RWPE2 (cell line): ENCODE measurements at regions not wholly inside any gene's neighbourhood (a gene's known extent, or its start where the extent isn't known, plus 50 kb on each side); places are given as distances from the start of the nearest gene placed in this dataset.

Source experiments
- ATAC-seq: fragments of 200-7000 bp; cut with Tn5 transposase; 3 replicates; pipeline ENCODE4 v1.9.1; 2021; ENCODE audit warnings: low read depth
- DNase-seq: peaks from one replicate; pipeline ENCODE4 v3.0.0-alpha.2; 2020; ENCODE audit warnings: low spot score
- H3K27ac ChIP-seq: fragments of 450-650 bp; 2 replicates; pipeline ENCODE4 v1.5.1; 2017; ENCODE audit warnings: mild to moderate bottlenecking; ENCODE audit not compliant: poor library complexity, severe bottlenecking
- H3K27me3 ChIP-seq: fragments of 250-450 bp; sonication (Bioruptor Pico); 2 replicates; pipeline ENCODE4 v1.5.1; 2021; ENCODE audit warnings: mild to moderate bottlenecking, moderate library complexity; ENCODE audit not compliant: insufficient read depth, poor library complexity, severe bottlenecking
- H3K36me3 ChIP-seq: fragments of 250-450 bp; sonication (Bioruptor Pico); 2 replicates; pipeline ENCODE4 v1.5.1; 2020; ENCODE audit warnings: low read depth, mild to moderate bottlenecking, moderate library complexity
- H3K4me1 ChIP-seq: fragments of 250-450 bp; sonication (Bioruptor Pico); 2 replicates; pipeline ENCODE4 v1.5.1; 2021; ENCODE audit warnings: mild to moderate bottlenecking, moderate library complexity; ENCODE audit not compliant: insufficient read depth, poor library complexity, severe bottlenecking
- H3K4me3 ChIP-seq: fragments of 250-450 bp; sonication (Bioruptor Pico); 2 replicates; pipeline ENCODE4 v1.5.1; 2021; ENCODE audit warnings: mild to moderate bottlenecking, moderate library complexity; ENCODE audit not compliant: severe bottlenecking
- H3K9me3 ChIP-seq: fragments of 250-450 bp; sonication (Bioruptor Pico); 2 replicates; pipeline ENCODE4 v1.5.1; 2021; ENCODE audit warnings: mild to moderate bottlenecking, moderate library complexity; ENCODE audit not compliant: severe bottlenecking
- CTCF ChIP-seq: fragments of 450-650 bp; IDR thresholded peaks from one replicate; pipeline ENCODE4 v1.5.1; 2017; ENCODE audit warnings: mild to moderate bottlenecking, moderate library complexity; ENCODE audit not compliant: poor library complexity, severe bottlenecking

- ATAC-seq: peak; percentile 42; the same call in 1 of the 3 replicates
- DNase-seq: no peak
- Histone ChIP-seq H3K36me3 (no peaks in the 10 kb centered on the region), H3K27me3 (no peaks in the 10 kb centered on the region), H3K4me3 (no peak overlapping the region), H3K4me1 (peaks cover 30% of the 10 kb centered on the region), H3K9me3 (no peaks in the 10 kb centered on the region), H3K27ac (peak overlapping the region; percentile 34)
- TF ChIP-seq CTCF: no peak
Observed at GRCh38 chr18:44518091-44518615, 162.5 kb upstream of the SETBP1 start.

DNA sequence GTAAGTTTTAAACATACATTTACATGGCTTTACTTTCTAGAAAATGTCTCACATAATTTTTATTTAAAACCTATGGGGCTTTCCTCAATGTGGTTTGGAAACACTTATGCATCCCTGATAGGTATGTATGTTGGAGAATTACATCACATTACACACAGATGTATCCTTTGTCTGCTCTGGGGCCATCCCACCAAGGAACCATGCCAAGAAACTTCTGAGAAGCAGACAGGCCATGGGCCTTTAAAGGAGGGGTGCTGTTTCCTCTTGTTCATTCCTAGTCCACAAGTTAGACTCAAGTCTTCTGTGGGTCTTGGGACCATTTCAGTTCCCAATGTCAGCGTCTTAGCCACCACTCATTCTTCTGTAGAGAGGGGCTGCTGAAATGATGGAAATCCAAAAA lies 162.0 kb upstream of the SETBP1 start:
- H3K4me1 ChIP-seq: peaks cover 30% of the 10 kb centered on the region
- ATAC-seq (0 out of 3 replicates have a peak, but pooled peaks have one; percentile 33), DNase-seq (no peak)
- H3K36me3 ChIP-seq: no peaks in the 10 kb centered on the region
- no peaks in the 10 kb centered on the region for H3K27me3 ChIP-seq
- no peak for TF ChIP-seq CTCF
- no peaks in the 10 kb centered on the region for H3K9me3 ChIP-seq
- no peak overlapping the region for H3K4me3 ChIP-seq
- H3K27ac ChIP-seq: peak overlapping the region; percentile 34

DNA sequence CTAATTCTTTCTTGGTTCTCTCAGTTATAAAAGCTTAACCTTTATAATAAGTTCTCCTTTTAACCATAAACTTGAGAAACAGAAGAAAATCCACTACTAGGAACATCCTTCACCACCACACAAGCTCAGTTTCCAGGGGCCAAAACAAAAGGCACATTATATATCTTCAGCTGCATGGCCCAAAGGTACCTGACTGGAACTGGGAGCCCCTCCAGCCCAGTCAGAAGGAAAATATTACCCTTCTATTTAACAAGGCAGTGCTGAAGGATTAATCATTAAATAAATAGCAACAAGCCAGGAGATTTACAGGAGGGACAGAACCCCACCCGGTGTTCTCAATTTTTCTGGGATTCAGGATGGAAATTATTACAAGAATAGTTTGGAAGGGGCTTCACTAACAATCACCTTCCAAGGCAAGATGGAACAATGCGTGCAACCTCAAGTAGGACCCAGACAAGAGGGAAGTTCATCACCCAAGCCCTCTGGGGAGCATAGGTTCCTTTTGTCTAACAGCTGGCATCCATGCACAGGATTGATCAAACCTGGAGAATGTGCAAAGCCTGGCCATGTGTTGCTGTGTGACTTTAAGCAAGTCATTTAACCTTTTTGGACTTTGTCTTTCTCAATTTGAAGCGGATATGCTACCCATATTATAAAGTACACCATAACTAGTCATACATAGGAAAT lies 159.6 kb upstream of the SETBP1 start:
- Histone ChIP-seq H3K27me3 (no peaks in the 10 kb centered on the region), H3K27ac (peak overlapping the region; percentile 85), H3K4me1 (peaks cover 30% of the 10 kb centered on the region), H3K4me3 (no peak overlapping the region), H3K9me3 (no peaks in the 10 kb centered on the region), H3K36me3 (no peaks in the 10 kb centered on the region)
- DNase-seq: no peak
- no peak for TF ChIP-seq CTCF
- peak; percentile 89 for ATAC-seq

GRCh38 chr18:44521668-44522022 lies 159.0 kb upstream of the SETBP1 start:
- peaks cover 30% of the 10 kb centered on the region for H3K4me1 ChIP-seq
- H3K27ac ChIP-seq: peak overlapping the region; percentile 85
- no peak for DNase-seq
- peak; percentile 52 for ATAC-seq
- H3K9me3 ChIP-seq: no peaks in the 10 kb centered on the region
- TF ChIP-seq CTCF: no peak
- H3K27me3 ChIP-seq: no peaks in the 10 kb centered on the region
- no peak overlapping the region for H3K4me3 ChIP-seq
- H3K36me3 ChIP-seq: no peaks in the 10 kb centered on the region

- DNase-seq: no peak
- no peak for ATAC-seq
- H3K36me3 ChIP-seq: no peaks in the 10 kb centered on the region
- no peaks in the 10 kb centered on the region for H3K27me3 ChIP-seq
- peaks cover 3% of the 10 kb centered on the region for H3K4me1 ChIP-seq
- TF ChIP-seq CTCF: no peak
- no peak overlapping the region for H3K4me3 ChIP-seq
- H3K27ac ChIP-seq: no peak overlapping the region
- no peaks in the 10 kb centered on the region for H3K9me3 ChIP-seq
Observed at GRCh38 chr18:44526705-44527415, 153.8 kb upstream of the SETBP1 start.
